Suprapubic skin (tissue), 4 donors: ENCODE measurements at regions not wholly inside any gene's neighbourhood (a gene's known extent, or its start where the extent isn't known, plus 50 kb on each side); places are given as distances from the start of the nearest gene placed in this dataset.

Experiments
- EP300 ChIP-seq: sonication (generic); formaldehyde crosslinking; IDR thresholded peaks from one replicate; pipeline ENCODE4 v1.6.1; 2017; ENCODE audit warnings: antibody characterized with exemption
- POLR2A ChIP-seq, 2 donors: fragments of 450-650 bp; IDR thresholded peaks; one replicate each; pipeline ENCODE4 v1.6.1; 2017; ENCODE audit warnings: antibody characterized with exemption in 2 of 2, mild to moderate bottlenecking in 2 of 2, moderate library complexity in 2 of 2
- POLR2AphosphoS5 ChIP-seq, 3 donors: sonication (generic); formaldehyde crosslinking; IDR thresholded peaks; one replicate each; pipeline ENCODE4 v1.6.1; 2017; ENCODE audit warnings: antibody characterized with exemption in 3 of 3
- TF ChIP-seq, protein P1 (sequence below), 2 donors: fragments of 200-600 bp in 1 of 2; fragments of 450-650 bp in 1 of 2; sonication (generic) in 1 of 2; IDR thresholded peaks; one replicate each; pipeline ENCODE4 v1.5.1; 2016 to 2019; ENCODE audit warnings: antibody characterized with exemption in 2 of 2, mild to moderate bottlenecking in 1 of 2, moderate library complexity in 1 of 2

DNA sequence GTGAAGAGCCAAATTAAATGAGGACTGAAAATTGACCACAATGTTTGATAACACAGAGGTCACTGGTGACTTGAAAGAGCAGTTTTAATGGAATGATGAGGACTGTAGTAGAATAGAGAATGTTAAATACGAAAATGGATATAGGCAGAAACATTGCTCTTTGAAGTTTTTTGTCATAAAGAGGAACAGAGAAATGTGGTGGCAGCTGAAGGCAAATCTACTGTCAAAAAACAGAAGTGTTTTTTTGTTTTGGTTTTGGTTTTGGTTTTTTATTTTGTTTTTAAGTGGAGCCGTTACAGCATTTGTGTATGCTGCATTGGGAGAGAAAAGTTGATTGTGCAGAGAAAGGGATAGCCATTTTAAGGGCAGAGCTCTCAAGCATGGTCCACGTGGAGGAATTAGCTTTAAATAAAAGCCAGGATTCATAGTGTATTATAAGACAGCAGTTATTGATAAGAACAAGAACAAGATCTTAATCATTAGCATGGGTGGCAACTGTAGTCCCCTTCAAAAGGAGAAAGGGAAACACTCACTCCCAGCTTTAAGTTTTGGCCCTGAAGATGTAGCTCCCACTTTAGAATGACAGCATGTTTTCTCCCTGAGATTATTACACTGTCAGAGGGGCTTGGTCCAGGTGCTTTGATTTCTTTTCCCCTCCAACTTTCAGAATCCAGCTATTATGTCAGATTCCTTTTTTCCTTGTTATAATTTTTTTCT is 156.7 kb upstream of the BET1 start:
- TF ChIP-seq, protein P1, sequence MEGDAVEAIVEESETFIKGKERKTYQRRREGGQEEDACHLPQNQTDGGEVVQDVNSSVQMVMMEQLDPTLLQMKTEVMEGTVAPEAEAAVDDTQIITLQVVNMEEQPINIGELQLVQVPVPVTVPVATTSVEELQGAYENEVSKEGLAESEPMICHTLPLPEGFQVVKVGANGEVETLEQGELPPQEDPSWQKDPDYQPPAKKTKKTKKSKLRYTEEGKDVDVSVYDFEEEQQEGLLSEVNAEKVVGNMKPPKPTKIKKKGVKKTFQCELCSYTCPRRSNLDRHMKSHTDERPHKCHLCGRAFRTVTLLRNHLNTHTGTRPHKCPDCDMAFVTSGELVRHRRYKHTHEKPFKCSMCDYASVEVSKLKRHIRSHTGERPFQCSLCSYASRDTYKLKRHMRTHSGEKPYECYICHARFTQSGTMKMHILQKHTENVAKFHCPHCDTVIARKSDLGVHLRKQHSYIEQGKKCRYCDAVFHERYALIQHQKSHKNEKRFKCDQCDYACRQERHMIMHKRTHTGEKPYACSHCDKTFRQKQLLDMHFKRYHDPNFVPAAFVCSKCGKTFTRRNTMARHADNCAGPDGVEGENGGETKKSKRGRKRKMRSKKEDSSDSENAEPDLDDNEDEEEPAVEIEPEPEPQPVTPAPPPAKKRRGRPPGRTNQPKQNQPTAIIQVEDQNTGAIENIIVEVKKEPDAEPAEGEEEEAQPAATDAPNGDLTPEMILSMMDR (IDR thresholded peaks at IDR 0.05) = no peak
- no peak for TF ChIP-seq POLR2A (IDR thresholded peaks at IDR 0.05)
- TF ChIP-seq EP300 = no peak
- no peak for TF ChIP-seq POLR2AphosphoS5 (IDR thresholded peaks at IDR 0.05)
